ENCODE measurements at regions not wholly inside any gene's neighbourhood (a gene's known extent, or its start where the extent isn't known, plus 50 kb on each side); places are given as distances from the start of the nearest gene placed in this dataset.

DNA sequence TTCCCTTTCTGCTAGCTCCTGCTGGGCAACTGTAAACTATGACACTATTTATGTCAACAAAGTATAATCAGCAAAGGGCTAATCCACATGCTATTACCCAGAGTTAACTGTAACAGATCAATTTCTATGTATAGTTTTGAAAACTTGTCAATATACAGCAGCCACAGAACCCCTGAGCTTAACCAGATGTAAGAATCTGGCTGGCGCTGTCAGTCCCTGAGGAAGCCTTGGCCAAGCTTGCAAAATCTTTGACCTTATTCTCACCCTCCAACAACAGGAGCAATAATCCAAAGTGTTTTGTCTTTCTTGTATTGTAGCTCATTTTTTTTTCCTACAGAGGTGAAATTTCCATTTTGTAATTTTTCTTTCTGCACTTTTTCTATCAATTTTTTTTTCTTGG, 1230.1 kb upstream of the SLC10A2 start:
- no peak overlapping the region for H3K4me3 Mint-ChIP-seq (ENCODE audit: unreplicated experiment)
- TF ChIP-seq, protein P1, sequence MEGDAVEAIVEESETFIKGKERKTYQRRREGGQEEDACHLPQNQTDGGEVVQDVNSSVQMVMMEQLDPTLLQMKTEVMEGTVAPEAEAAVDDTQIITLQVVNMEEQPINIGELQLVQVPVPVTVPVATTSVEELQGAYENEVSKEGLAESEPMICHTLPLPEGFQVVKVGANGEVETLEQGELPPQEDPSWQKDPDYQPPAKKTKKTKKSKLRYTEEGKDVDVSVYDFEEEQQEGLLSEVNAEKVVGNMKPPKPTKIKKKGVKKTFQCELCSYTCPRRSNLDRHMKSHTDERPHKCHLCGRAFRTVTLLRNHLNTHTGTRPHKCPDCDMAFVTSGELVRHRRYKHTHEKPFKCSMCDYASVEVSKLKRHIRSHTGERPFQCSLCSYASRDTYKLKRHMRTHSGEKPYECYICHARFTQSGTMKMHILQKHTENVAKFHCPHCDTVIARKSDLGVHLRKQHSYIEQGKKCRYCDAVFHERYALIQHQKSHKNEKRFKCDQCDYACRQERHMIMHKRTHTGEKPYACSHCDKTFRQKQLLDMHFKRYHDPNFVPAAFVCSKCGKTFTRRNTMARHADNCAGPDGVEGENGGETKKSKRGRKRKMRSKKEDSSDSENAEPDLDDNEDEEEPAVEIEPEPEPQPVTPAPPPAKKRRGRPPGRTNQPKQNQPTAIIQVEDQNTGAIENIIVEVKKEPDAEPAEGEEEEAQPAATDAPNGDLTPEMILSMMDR (IDR thresholded peaks at IDR 0.05; ENCODE audit: partially characterized antibody, unreplicated experiment): no peak
- H3K27ac Mint-ChIP-seq (ENCODE audit: unreplicated experiment): no peak overlapping the region
- H3K27me3 Mint-ChIP-seq (ENCODE audit: unreplicated experiment): no peaks in the 10 kb centered on the region
- H3K4me1 Mint-ChIP-seq (ENCODE audit: low read depth, unreplicated experiment): no peaks in the 10 kb centered on the region
- H3K36me3 Mint-ChIP-seq (ENCODE audit: unreplicated experiment): no peaks in the 10 kb centered on the region
- H3K9me3 Mint-ChIP-seq (ENCODE audit: unreplicated experiment): no peaks in the 10 kb centered on the region
- DNase-seq: no peak

DNA sequence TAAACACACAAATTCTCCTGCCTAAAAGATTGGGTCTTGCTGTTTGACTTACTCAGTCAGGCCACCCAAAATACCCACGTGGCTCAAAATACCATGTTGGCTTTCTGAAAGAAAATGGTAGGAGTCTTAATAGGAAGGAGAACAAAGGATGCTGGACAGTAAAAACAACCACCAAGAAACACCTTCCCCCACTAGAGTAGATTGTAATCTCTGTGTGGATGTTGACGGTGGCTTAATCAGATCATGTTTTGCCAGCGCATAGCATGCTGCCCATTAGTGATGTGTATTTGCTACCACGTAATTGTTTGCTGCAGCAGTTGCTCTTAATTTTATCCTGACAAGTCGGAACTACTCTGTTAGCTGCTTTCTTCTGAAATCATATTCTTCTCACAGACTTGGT, 1229.3 kb upstream of the SLC10A2 start:
- no peaks in the 10 kb centered on the region for H3K9me3 Mint-ChIP-seq (ENCODE audit: unreplicated experiment)
- H3K4me3 Mint-ChIP-seq (ENCODE audit: unreplicated experiment): no peak overlapping the region
- no peak for DNase-seq
- H3K27me3 Mint-ChIP-seq (ENCODE audit: unreplicated experiment): no peaks in the 10 kb centered on the region
- no peak overlapping the region for H3K27ac Mint-ChIP-seq (ENCODE audit: unreplicated experiment)
- TF ChIP-seq, protein P1 (IDR thresholded peaks at IDR 0.05; ENCODE audit: partially characterized antibody, unreplicated experiment): no peak
- no peaks in the 10 kb centered on the region for H3K4me1 Mint-ChIP-seq (ENCODE audit: low read depth, unreplicated experiment)
- no peaks in the 10 kb centered on the region for H3K36me3 Mint-ChIP-seq (ENCODE audit: unreplicated experiment)

GRCh38 chr13:104289400-104289799, 1223.2 kb upstream of the SLC10A2 start:
- Mint-ChIP-seq H3K27me3 (ENCODE audit: unreplicated experiment) (no peaks in the 10 kb centered on the region), H3K4me1 (ENCODE audit: low read depth, unreplicated experiment) (no peaks in the 10 kb centered on the region), H3K9me3 (ENCODE audit: unreplicated experiment) (no peaks in the 10 kb centered on the region), H3K4me3 (ENCODE audit: unreplicated experiment) (no peak overlapping the region), H3K27ac (ENCODE audit: unreplicated experiment) (no peak overlapping the region), H3K36me3 (ENCODE audit: unreplicated experiment) (no peaks in the 10 kb centered on the region)
- no peak for DNase-seq
- TF ChIP-seq, protein P1 (IDR thresholded peaks at IDR 0.05; ENCODE audit: partially characterized antibody, unreplicated experiment): no peak

DNA sequence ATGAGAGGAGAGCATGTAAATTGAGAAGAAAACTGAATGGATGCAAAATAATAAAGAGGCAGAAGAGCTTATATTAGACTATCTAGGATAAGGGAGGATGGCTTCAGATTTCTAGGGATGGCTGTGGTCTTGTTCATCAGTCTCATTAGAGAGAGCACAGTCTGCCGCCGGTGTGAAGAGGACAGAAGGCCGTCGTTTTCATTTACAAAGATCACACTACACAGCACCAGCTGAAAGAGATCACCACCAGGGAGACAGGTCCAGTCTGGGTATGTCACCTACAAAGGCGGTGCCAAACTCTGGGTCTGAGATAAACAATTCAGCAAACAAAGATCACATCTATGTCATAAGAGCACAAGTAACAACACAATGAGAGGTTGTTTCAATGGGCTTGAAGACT, 1222.3 kb upstream of the SLC10A2 start:
- no peak for DNase-seq
- Mint-ChIP-seq H3K27ac (ENCODE audit: unreplicated experiment) (no peak overlapping the region), H3K4me1 (ENCODE audit: low read depth, unreplicated experiment) (no peaks in the 10 kb centered on the region), H3K27me3 (ENCODE audit: unreplicated experiment) (no peaks in the 10 kb centered on the region), H3K36me3 (ENCODE audit: unreplicated experiment) (no peaks in the 10 kb centered on the region), H3K9me3 (ENCODE audit: unreplicated experiment) (no peaks in the 10 kb centered on the region), H3K4me3 (ENCODE audit: unreplicated experiment) (no peak overlapping the region)
- TF ChIP-seq, protein P1 (IDR thresholded peaks at IDR 0.05; ENCODE audit: partially characterized antibody, unreplicated experiment): no peak

DNA sequence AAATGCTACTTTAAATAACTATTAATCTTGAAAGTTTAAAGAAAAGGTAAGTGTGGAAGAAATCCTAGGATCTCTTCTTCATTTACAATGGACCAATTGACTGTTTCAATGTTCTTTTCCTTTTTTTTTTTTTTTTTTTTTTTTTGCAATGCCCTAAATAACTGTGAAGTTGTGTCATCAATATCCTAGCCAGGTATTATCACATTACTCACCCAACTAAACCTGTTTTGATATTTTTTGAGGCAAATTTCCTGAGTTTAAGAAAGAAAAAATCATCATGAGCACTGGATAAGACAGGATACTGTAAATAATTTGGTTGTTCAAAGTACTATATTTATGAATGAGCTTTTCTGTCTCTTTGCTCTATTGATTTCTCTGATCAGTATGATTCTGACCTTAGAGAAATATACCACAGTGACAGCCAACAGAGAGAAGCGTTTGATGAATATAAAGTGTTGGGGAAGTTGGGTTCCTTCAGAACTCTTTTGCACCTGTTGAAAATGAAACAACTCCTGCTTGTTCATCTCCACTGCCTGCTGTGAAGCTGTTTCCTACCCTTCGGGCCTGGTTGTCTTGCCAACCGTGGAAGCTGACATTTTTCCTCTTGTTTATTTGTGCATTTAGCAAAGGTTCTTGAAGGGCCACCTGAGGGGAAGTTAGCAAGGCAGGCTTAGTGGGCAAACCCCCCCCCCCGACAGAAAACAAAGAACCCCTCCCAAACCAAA, 1220.5 kb upstream of the SLC10A2 start:
- Mint-ChIP-seq H3K27me3 (ENCODE audit: unreplicated experiment) (no peaks in the 10 kb centered on the region), H3K9me3 (ENCODE audit: unreplicated experiment) (no peaks in the 10 kb centered on the region), H3K4me3 (ENCODE audit: unreplicated experiment) (no peak overlapping the region), H3K27ac (ENCODE audit: unreplicated experiment) (no peak overlapping the region), H3K4me1 (ENCODE audit: low read depth, unreplicated experiment) (no peaks in the 10 kb centered on the region), H3K36me3 (ENCODE audit: unreplicated experiment) (no peaks in the 10 kb centered on the region)
- no peak for DNase-seq
- TF ChIP-seq, protein P1 (IDR thresholded peaks at IDR 0.05; ENCODE audit: partially characterized antibody, unreplicated experiment): no peak
